Stimulated activated CD8-positive, alpha-beta memory T cell treated with anti-CD3 and anti-CD28 coated beads, Interleukin-7, amount 100 ng/mL, for 1 hour (primary cell): ENCODE measurements at regions not wholly inside any gene's neighbourhood (a gene's known extent, or its start where the extent isn't known, plus 50 kb on each side); places are given as distances from the start of the nearest gene placed in this dataset.

Experiments
- DNase-seq, 2 donors: peaks; one replicate each; pipeline ENCODE4 v3.0.0-alpha.2; 2020; ENCODE audit warnings: low read depth in 2 of 2

- DNase-seq, result no peak
Measured at GRCh38 chr6:1482381-1483166, 93.2 kb downstream of the FOXF2 start.

- no peak for DNase-seq
Measured at GRCh38 chr6:1485678-1486077, 96.3 kb downstream of the FOXF2 start.

GRCh38 chr6:1486387-1486786 lies 97.0 kb downstream of the FOXF2 start:
- DNase-seq, result no peak

- no peak for DNase-seq
Measured at GRCh38 chr6:1487239-1487638, 97.9 kb downstream of the FOXF2 start.

GRCh38 chr6:1491025-1491424 lies 101.6 kb downstream of the FOXF2 start:
- no peak for DNase-seq

- DNase-seq, result no peak
Measured at GRCh38 chr6:1491591-1492319, 102.4 kb downstream of the FOXF2 start.

- DNase-seq, result no peak
Measured at GRCh38 chr6:1494671-1495070, 105.3 kb downstream of the FOXF2 start.

- DNase-seq, result no peak
Measured at GRCh38 chr6:1495344-1495743, 106.0 kb downstream of the FOXF2 start.

- DNase-seq, result no peak
Measured at GRCh38 chr6:1496092-1496491, 106.7 kb downstream of the FOXF2 start.

- DNase-seq, result no peak
Measured at GRCh38 chr6:1496836-1497760, 107.7 kb downstream of the FOXF2 start.

GRCh38 chr6:1497761-1498105 lies 108.4 kb downstream of the FOXF2 start:
- no peak for DNase-seq

GRCh38 chr6:1498491-1499113 lies 109.2 kb downstream of the FOXF2 start:
- DNase-seq, result no peak

- DNase-seq, result no peak
Measured at GRCh38 chr6:1499777-1500176, 109.9 kb upstream of the FOXC1 start.

GRCh38 chr6:1500913-1501312 lies 108.8 kb upstream of the FOXC1 start:
- DNase-seq, result no peak

- DNase-seq, result no peak
Measured at GRCh38 chr6:1502041-1502440, 107.7 kb upstream of the FOXC1 start.

GRCh38 chr6:1503811-1504210 lies 105.9 kb upstream of the FOXC1 start:
- no peak for DNase-seq

- DNase-seq, result no peak
Measured at GRCh38 chr6:1504465-1504864, 105.2 kb upstream of the FOXC1 start.

GRCh38 chr6:1507251-1507650 lies 102.5 kb upstream of the FOXC1 start:
- no peak for DNase-seq

- DNase-seq, result no peak
Measured at GRCh38 chr6:1509241-1509640, 100.5 kb upstream of the FOXC1 start.

GRCh38 chr6:1510239-1510638 lies 99.5 kb upstream of the FOXC1 start:
- no peak for DNase-seq

- no peak for DNase-seq
Measured at GRCh38 chr6:1513215-1513780, 96.4 kb upstream of the FOXC1 start.

GRCh38 chr6:1514078-1514477 lies 95.6 kb upstream of the FOXC1 start:
- DNase-seq, result no peak
